ENCODE measurements at regions not wholly inside any gene's neighbourhood (a gene's known extent, or its start where the extent isn't known, plus 50 kb on each side); places are given as distances from the start of the nearest gene placed in this dataset.

DNA sequence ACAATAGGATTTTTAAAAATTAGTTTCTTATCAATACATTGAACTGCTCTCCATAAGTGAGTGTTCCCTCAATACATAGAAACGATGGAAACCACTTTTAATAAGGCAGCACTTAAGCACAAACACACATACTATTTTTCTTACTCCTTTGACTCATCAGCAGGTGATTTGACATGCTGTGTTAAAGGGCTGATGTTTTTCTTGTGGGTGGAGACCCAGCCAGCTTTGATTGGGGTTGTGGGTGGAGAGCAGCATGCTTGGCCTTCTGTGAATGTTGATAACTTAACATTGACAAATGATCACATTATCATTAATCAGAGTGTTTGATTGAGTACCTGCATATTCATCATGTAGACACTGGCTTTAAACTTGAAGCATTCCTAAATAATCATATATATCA lies 223.0 kb upstream of the DPH6 start:
- H4K8ac ChIP-seq (ENCODE audit: low read length) = no peak overlapping the region
- WGBS = 100% methylated on average over 1 of the region's 1 CpG
- H3K4me3 ChIP-seq (ENCODE audit: insufficient read depth in 1 of 2, low read depth in 1 of 2, low read length in 2 of 2) = no peak overlapping the region
- no peak overlapping the region for H3K9ac ChIP-seq (ENCODE audit: low read length)
- no peaks in the 10 kb centered on the region for H3K36me3 ChIP-seq (ENCODE audit: control insufficient read depth in 1 of 2, insufficient read depth in 2 of 2, low read depth in 1 of 2, low read length in 2 of 2)
- H3K4ac ChIP-seq (ENCODE audit: low read depth in 1 of 2, low read length in 2 of 2) = no peak overlapping the region
- H2BK15ac ChIP-seq (ENCODE audit: low read depth, poor library complexity, severe bottlenecking) = no peak overlapping the region
- H2AK5ac ChIP-seq (ENCODE audit: low read length, severe bottlenecking) = no peak overlapping the region
- no peak for DNase-seq
- no peak overlapping the region for H2AFZ ChIP-seq (ENCODE audit: low read depth, low read length)
- H3K79me1 ChIP-seq (replicated peaks; ENCODE audit: low read length, poor library complexity, severe bottlenecking) = no peaks in the 10 kb centered on the region
- no peaks in the 10 kb centered on the region for H3K27me3 ChIP-seq (ENCODE audit: control insufficient read depth in 1 of 2, insufficient read depth in 1 of 2, low read length in 2 of 2)
- H4K91ac ChIP-seq (ENCODE audit: low read length) = no peak overlapping the region
- H3K23ac ChIP-seq (ENCODE audit: low read length in 2 of 2) = no peak overlapping the region
- H3K4me1 ChIP-seq (ENCODE audit: control insufficient read depth, insufficient read depth, low read depth, low read length) = no peaks in the 10 kb centered on the region
- H2BK12ac ChIP-seq (ENCODE audit: low read length in 2 of 2) = no peak overlapping the region
- no peak overlapping the region for H3K18ac ChIP-seq (ENCODE audit: low read depth in 1 of 2, low read length in 2 of 2)
- H2BK120ac ChIP-seq (ENCODE audit: low read depth, low read length) = no peak overlapping the region
- H3K14ac ChIP-seq (ENCODE audit: low read length in 2 of 2) = no peak overlapping the region
- H3K27ac ChIP-seq (ENCODE audit: low read length, poor library complexity, severe bottlenecking) = no peak overlapping the region
- H3K4me2 ChIP-seq (ENCODE audit: low read length, poor library complexity, severe bottlenecking) = no peak overlapping the region
- H3K9me3 ChIP-seq (ENCODE audit: control insufficient read depth, low read length) = no peaks in the 10 kb centered on the region
- H2BK5ac ChIP-seq (ENCODE audit: low read depth, low read length, poor library complexity, severe bottlenecking) = no peak overlapping the region

DNA sequence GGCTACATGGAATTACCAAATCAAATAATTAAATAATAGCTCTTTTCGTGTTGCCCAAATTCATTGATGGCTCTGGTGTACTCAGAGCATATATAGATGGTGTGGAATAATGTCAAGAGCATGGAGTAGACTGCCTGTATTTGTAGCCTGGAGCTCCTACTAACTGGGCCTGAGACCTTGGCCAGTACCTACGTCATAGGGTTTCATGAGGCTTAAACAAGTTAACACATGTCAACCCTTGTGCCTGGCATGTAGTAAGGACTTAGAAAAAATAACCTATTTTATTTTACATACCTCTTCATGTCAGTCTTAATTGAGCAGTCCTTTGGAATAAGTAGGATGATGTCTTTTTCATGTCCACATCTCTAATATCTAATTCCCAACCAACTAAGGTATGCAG lies 223.7 kb upstream of the DPH6 start:
- Histone ChIP-seq H3K4me2 (ENCODE audit: low read length, poor library complexity, severe bottlenecking) (no peak overlapping the region), H3K4ac (ENCODE audit: low read depth in 1 of 2, low read length in 2 of 2) (no peak overlapping the region), H2BK12ac (ENCODE audit: low read length in 2 of 2) (no peak overlapping the region), H3K23ac (ENCODE audit: low read length in 2 of 2) (no peak overlapping the region), H3K27me3 (ENCODE audit: control insufficient read depth in 1 of 2, insufficient read depth in 1 of 2, low read length in 2 of 2) (no peaks in the 10 kb centered on the region), H3K4me1 (ENCODE audit: control insufficient read depth, insufficient read depth, low read depth, low read length) (no peaks in the 10 kb centered on the region), H3K27ac (ENCODE audit: low read length, poor library complexity, severe bottlenecking) (no peak overlapping the region), H3K9ac (ENCODE audit: low read length) (no peak overlapping the region), H3K79me1 (replicated peaks; ENCODE audit: low read length, poor library complexity, severe bottlenecking) (no peaks in the 10 kb centered on the region), H3K4me3 (ENCODE audit: insufficient read depth in 1 of 2, low read depth in 1 of 2, low read length in 2 of 2) (no peak overlapping the region), H3K36me3 (ENCODE audit: control insufficient read depth in 1 of 2, insufficient read depth in 2 of 2, low read depth in 1 of 2, low read length in 2 of 2) (no peaks in the 10 kb centered on the region), H3K9me3 (ENCODE audit: control insufficient read depth, low read length) (no peaks in the 10 kb centered on the region), H3K18ac (ENCODE audit: low read depth in 1 of 2, low read length in 2 of 2) (no peak overlapping the region), H4K91ac (ENCODE audit: low read length) (no peak overlapping the region), H2AFZ (ENCODE audit: low read depth, low read length) (no peak overlapping the region), H2BK120ac (ENCODE audit: low read depth, low read length) (no peak overlapping the region), H3K14ac (ENCODE audit: low read length in 2 of 2) (no peak overlapping the region), H2AK5ac (ENCODE audit: low read length, severe bottlenecking) (no peak overlapping the region), H2BK15ac (ENCODE audit: low read depth, poor library complexity, severe bottlenecking) (no peak overlapping the region), H2BK5ac (ENCODE audit: low read depth, low read length, poor library complexity, severe bottlenecking) (no peak overlapping the region), H4K8ac (ENCODE audit: low read length) (no peak overlapping the region)
- 92% methylated on average over 1 of the region's 2 CpGs for WGBS
- DNase-seq = no peak

DNA sequence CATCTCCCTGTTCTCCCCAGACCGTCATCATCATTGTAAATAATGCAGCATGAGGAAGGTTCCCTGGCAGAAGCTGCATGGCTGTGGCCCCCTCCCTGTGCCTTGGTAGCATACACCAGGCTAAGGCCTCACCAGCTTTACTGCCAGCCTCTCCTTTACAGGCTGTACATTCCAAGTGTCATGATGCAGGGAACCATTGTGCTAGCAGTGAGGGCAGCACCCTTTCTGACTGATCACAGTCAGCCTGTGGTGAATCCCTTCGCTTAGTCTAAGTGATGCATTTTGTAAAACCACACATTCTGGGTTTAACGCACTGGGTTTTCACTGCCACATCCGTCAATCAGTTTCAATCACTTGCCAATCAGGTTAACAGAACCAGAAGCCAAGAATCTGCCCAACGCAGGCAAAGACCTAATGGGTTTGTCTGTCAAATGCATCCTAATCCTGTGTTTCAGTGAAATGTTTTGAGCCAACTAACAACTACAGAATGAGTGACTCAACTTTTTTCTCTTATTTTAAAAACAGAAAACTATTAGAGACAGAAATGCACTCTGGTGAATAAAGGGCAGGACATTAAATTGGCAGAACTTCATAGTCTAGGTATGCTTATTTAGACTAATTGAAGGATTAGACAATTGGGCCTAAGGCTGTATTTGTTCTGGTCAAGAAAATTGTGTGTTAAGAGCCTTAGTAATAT lies 225.9 kb upstream of the DPH6 start:
- Histone ChIP-seq H4K91ac (ENCODE audit: low read length) (no peak overlapping the region), H3K27me3 (ENCODE audit: control insufficient read depth in 1 of 2, insufficient read depth in 1 of 2, low read length in 2 of 2) (no peaks in the 10 kb centered on the region), H3K18ac (ENCODE audit: low read depth in 1 of 2, low read length in 2 of 2) (peak overlapping the region in 1 of 2 experiments; percentile 0), H3K23ac (ENCODE audit: low read length in 2 of 2) (peak overlapping the region in 1 of 2 experiments; percentile 93), H3K14ac (ENCODE audit: low read length in 2 of 2) (no peak overlapping the region), H2BK5ac (ENCODE audit: low read depth, low read length, poor library complexity, severe bottlenecking) (no peak overlapping the region), H3K79me1 (replicated peaks; ENCODE audit: low read length, poor library complexity, severe bottlenecking) (no peaks in the 10 kb centered on the region), H3K36me3 (ENCODE audit: control insufficient read depth in 1 of 2, insufficient read depth in 2 of 2, low read depth in 1 of 2, low read length in 2 of 2) (no peaks in the 10 kb centered on the region), H4K8ac (ENCODE audit: low read length) (no peak overlapping the region), H3K4me1 (ENCODE audit: control insufficient read depth, insufficient read depth, low read depth, low read length) (no peaks in the 10 kb centered on the region), H3K4me2 (ENCODE audit: low read length, poor library complexity, severe bottlenecking) (no peak overlapping the region), H2BK120ac (ENCODE audit: low read depth, low read length) (no peak overlapping the region), H3K4me3 (ENCODE audit: insufficient read depth in 1 of 2, low read depth in 1 of 2, low read length in 2 of 2) (no peak overlapping the region), H2AFZ (ENCODE audit: low read depth, low read length) (no peak overlapping the region), H2BK12ac (ENCODE audit: low read length in 2 of 2) (no peak overlapping the region), H3K9ac (ENCODE audit: low read length) (no peak overlapping the region), H3K9me3 (ENCODE audit: control insufficient read depth, low read length) (no peaks in the 10 kb centered on the region), H3K4ac (ENCODE audit: low read depth in 1 of 2, low read length in 2 of 2) (no peak overlapping the region), H2AK5ac (ENCODE audit: low read length, severe bottlenecking) (no peak overlapping the region), H2BK15ac (ENCODE audit: low read depth, poor library complexity, severe bottlenecking) (no peak overlapping the region), H3K27ac (ENCODE audit: low read length, poor library complexity, severe bottlenecking) (no peak overlapping the region)
- 93% methylated on average over 4 of the region's 5 CpGs for WGBS
- DNase-seq = no peak

DNA sequence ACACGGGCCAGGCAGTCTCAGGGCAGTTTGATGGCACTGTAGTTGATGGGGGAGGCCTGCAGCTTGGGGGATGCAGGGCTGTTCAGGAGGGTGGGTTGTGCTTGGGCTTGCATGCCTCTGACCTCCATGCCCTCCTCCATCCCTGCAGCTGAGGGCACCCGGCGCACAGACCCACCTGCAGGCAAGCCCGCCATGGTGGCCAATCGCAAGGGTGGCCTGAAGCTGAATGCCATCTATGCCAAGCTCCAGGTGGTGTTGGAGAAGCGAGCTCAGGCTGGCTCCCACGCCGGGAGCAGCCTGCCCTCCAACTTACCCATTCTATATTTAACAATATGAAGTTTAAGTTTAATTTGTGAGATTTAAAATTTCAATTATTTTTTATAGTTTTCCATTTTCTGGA lies 228.7 kb upstream of the DPH6 start:
- Histone ChIP-seq H3K4me2 (ENCODE audit: low read length, poor library complexity, severe bottlenecking) (no peak overlapping the region), H3K4me1 (ENCODE audit: control insufficient read depth, insufficient read depth, low read depth, low read length) (peaks cover 2% of the 10 kb centered on the region), H2BK12ac (ENCODE audit: low read length in 2 of 2) (no peak overlapping the region), H2AFZ (ENCODE audit: low read depth, low read length) (no peak overlapping the region), H3K79me1 (replicated peaks; ENCODE audit: low read length, poor library complexity, severe bottlenecking) (no peaks in the 10 kb centered on the region), H3K9ac (ENCODE audit: low read length) (no peak overlapping the region), H3K14ac (ENCODE audit: low read length in 2 of 2) (no peak overlapping the region), H2BK5ac (ENCODE audit: low read depth, low read length, poor library complexity, severe bottlenecking) (no peak overlapping the region), H4K91ac (ENCODE audit: low read length) (no peak overlapping the region), H3K4ac (ENCODE audit: low read depth in 1 of 2, low read length in 2 of 2) (no peak overlapping the region), H2AK5ac (ENCODE audit: low read length, severe bottlenecking) (no peak overlapping the region), H3K36me3 (ENCODE audit: control insufficient read depth in 1 of 2, insufficient read depth in 2 of 2, low read depth in 1 of 2, low read length in 2 of 2) (no peaks in the 10 kb centered on the region), H3K27me3 (ENCODE audit: control insufficient read depth in 1 of 2, insufficient read depth in 1 of 2, low read length in 2 of 2) (no peaks in the 10 kb centered on the region), H2BK15ac (ENCODE audit: low read depth, poor library complexity, severe bottlenecking) (no peak overlapping the region), H3K18ac (ENCODE audit: low read depth in 1 of 2, low read length in 2 of 2) (peak overlapping the region in 1 of 2 experiments; percentile 24), H3K23ac (ENCODE audit: low read length in 2 of 2) (peak overlapping the region in 1 of 2 experiments; percentile 34), H4K8ac (ENCODE audit: low read length) (no peak overlapping the region), H3K4me3 (ENCODE audit: insufficient read depth in 1 of 2, low read depth in 1 of 2, low read length in 2 of 2) (no peak overlapping the region), H2BK120ac (ENCODE audit: low read depth, low read length) (no peak overlapping the region), H3K9me3 (ENCODE audit: control insufficient read depth, low read length) (no peaks in the 10 kb centered on the region), H3K27ac (ENCODE audit: low read length, poor library complexity, severe bottlenecking) (no peak overlapping the region)
- 98% methylated on average over 5 of the region's 8 CpGs for WGBS
- no peak for DNase-seq
